K562 (cell line): ENCODE measurements at regions not wholly inside any gene's neighbourhood (a gene's known extent, or its start where the extent isn't known, plus 50 kb on each side); places are given as distances from the start of the nearest gene placed in this dataset.

ENCODE experiments used
- BRD4 ChIP-seq: fragments of 200-600 bp; sonication (generic); IDR thresholded peaks from 2 replicates; pipeline ENCODE4 v1.6.1; 2017; ENCODE audit warnings: inconsistent platforms
- E2F4 ChIP-seq: sonication (generic); formaldehyde crosslinking; IDR thresholded peaks from 2 replicates; pipeline ENCODE4 v1.8.0; 2022; ENCODE audit warnings: mild to moderate bottlenecking, low read depth, missing genetic modification reagents
- FOSL1 ChIP-seq: fragments of 200-800 bp; sonication (Bioruptor generic); conservative IDR thresholded peaks from 2 replicates; pipeline ENCODE4 v1.6.1; 2016; ENCODE audit warnings: missing genetic modification characterization, missing compliant biosample characterization
- HNRNPH1 ChIP-seq: fragments of 200-400 bp; formaldehyde crosslinking; optimal IDR thresholded peaks from 2 replicates; pipeline ENCODE3; 2017; ENCODE audit warnings: low read depth, mild to moderate bottlenecking, low read length, moderate library complexity
- MEIS2 ChIP-seq: fragments of 450-650 bp; IDR thresholded peaks from 2 replicates; pipeline ENCODE4 v1.6.1; 2014; ENCODE audit warnings: mild to moderate bottlenecking; ENCODE audit not compliant: partially characterized antibody
- PCBP2 ChIP-seq: fragments of 200-400 bp; formaldehyde crosslinking; IDR thresholded peaks from 2 replicates; pipeline ENCODE4 v1.6.1; 2018; ENCODE audit warnings: low read length, low read depth, mild to moderate bottlenecking, moderate library complexity; ENCODE audit not compliant: poor library complexity, severe bottlenecking
- TAF1 ChIP-seq: IDR thresholded peaks from 2 replicates; pipeline ENCODE4 v1.6.1; 2011; ENCODE audit warnings: mild to moderate bottlenecking, low read length, moderate library complexity; ENCODE audit not compliant: insufficient read depth, control insufficient read depth, severe bottlenecking; ENCODE audit errors: extremely low read depth
- ZBTB33 ChIP-seq: sonication (generic); formaldehyde crosslinking; IDR thresholded peaks from 2 replicates; pipeline ENCODE4 v1.8.1; 2023; ENCODE audit warnings: mild to moderate bottlenecking, missing genetic modification reagents
- TF ChIP-seq, protein P1 (sequence below): sonication (generic); formaldehyde crosslinking; IDR thresholded peaks from 2 replicates; pipeline ENCODE4 v1.8.0; 2022; ENCODE audit warnings: mild to moderate bottlenecking, missing genetic modification reagents
- TF ChIP-seq, protein P2 (sequence below), 3 experiments: IDR thresholded peaks in 2 of 3; conservative IDR thresholded peaks in 1 of 3; 2 replicates each; pipeline ENCODE4 v1.5.1; 2011 to 2012; ENCODE audit warnings: low read length in 3 of 3, mild to moderate bottlenecking in 3 of 3, control low read depth in 2 of 3, improper control_type of control experiment in 1 of 3, inconsistent platforms in 1 of 3, low read depth in 1 of 3, mixed read lengths in 1 of 3, moderate library complexity in 1 of 3; ENCODE audit not compliant: insufficient read depth in 2 of 3

GRCh38 chr1:80917225-80917624 is 883.5 kb upstream of the ADGRL2 start:
- TF ChIP-seq, protein P1, sequence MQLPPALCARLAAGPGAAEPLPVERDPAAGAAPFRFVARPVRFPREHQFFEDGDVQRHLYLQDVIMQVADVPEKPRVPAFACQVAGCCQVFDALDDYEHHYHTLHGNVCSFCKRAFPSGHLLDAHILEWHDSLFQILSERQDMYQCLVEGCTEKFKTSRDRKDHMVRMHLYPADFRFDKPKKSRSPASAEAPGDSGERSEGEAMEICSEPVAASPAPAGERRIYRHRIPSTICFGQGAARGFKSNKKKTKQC (CRISPR knock-in tag), result no peak
- TF ChIP-seq TAF1 (no peak), ZBTB33 (CRISPR knock-in tag) (no peak), E2F4 (CRISPR knock-in tag) (no peak), PCBP2 (no peak), HNRNPH1 (no peak), FOSL1 (no peak), MEIS2 (no peak), BRD4 (no peak)
- TF ChIP-seq, protein P2, sequence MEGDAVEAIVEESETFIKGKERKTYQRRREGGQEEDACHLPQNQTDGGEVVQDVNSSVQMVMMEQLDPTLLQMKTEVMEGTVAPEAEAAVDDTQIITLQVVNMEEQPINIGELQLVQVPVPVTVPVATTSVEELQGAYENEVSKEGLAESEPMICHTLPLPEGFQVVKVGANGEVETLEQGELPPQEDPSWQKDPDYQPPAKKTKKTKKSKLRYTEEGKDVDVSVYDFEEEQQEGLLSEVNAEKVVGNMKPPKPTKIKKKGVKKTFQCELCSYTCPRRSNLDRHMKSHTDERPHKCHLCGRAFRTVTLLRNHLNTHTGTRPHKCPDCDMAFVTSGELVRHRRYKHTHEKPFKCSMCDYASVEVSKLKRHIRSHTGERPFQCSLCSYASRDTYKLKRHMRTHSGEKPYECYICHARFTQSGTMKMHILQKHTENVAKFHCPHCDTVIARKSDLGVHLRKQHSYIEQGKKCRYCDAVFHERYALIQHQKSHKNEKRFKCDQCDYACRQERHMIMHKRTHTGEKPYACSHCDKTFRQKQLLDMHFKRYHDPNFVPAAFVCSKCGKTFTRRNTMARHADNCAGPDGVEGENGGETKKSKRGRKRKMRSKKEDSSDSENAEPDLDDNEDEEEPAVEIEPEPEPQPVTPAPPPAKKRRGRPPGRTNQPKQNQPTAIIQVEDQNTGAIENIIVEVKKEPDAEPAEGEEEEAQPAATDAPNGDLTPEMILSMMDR (IDR thresholded peaks at IDR 0.05 in 2 of 3, conservative IDR thresholded peaks at IDR 0.05 in 1 of 3; ENCODE audit: insufficient read depth in 2 of 3, low read depth in 1 of 3, low read length in 3 of 3), result no peak
